ENCODE measurements at regions not wholly inside any gene's neighbourhood (a gene's known extent, or its start where the extent isn't known, plus 50 kb on each side); places are given as distances from the start of the nearest gene placed in this dataset.
A peak's percentile ranks its signal among the peaks of the same experiment; 100 is the strongest.

- DNase-seq (ENCODE audit: low read depth) = no peak
Measured at GRCh38 chr2:14907014-14907612, 274.6 kb downstream of the LRATD1 start.

- DNase-seq (ENCODE audit: low read depth) = no peak
Measured at GRCh38 chr2:14909795-14910194, 277.3 kb downstream of the LRATD1 start.

- no peak for DNase-seq (ENCODE audit: low read depth)
Measured at GRCh38 chr2:14910654-14911053, 278.1 kb downstream of the LRATD1 start.

GRCh38 chr2:14915983-14916382 lies 283.5 kb downstream of the LRATD1 start:
- DNase-seq (ENCODE audit: low read depth) = no peak

- no peak for DNase-seq (ENCODE audit: low read depth)
Measured at GRCh38 chr2:14923820-14924580, 291.5 kb downstream of the LRATD1 start.

GRCh38 chr2:14925471-14925870 lies 293.0 kb downstream of the LRATD1 start:
- DNase-seq (ENCODE audit: low read depth) = no peak

GRCh38 chr2:14927021-14927564 lies 294.6 kb downstream of the LRATD1 start:
- no peak for DNase-seq (ENCODE audit: low read depth)

- no peak for DNase-seq (ENCODE audit: low read depth)
Measured at GRCh38 chr2:14928056-14928455, 295.5 kb downstream of the LRATD1 start.

- DNase-seq (ENCODE audit: low read depth) = no peak
Measured at GRCh38 chr2:14930441-14930840, 297.9 kb downstream of the LRATD1 start.

GRCh38 chr2:14932285-14932684 lies 299.8 kb downstream of the LRATD1 start:
- DNase-seq (ENCODE audit: low read depth) = no peak

GRCh38 chr2:14933753-14934152 lies 301.2 kb downstream of the LRATD1 start:
- no peak for DNase-seq (ENCODE audit: low read depth)

GRCh38 chr2:14936426-14936825 lies 303.9 kb downstream of the LRATD1 start:
- no peak for DNase-seq (ENCODE audit: low read depth)

- DNase-seq (ENCODE audit: low read depth) = no peak
Measured at GRCh38 chr2:14937336-14937735, 304.8 kb downstream of the LRATD1 start.

GRCh38 chr2:14941151-14941631 lies 308.7 kb downstream of the LRATD1 start:
- DNase-seq (ENCODE audit: low read depth) = no peak

- DNase-seq (ENCODE audit: low read depth) = no peak
Measured at GRCh38 chr2:14942987-14943386, 310.5 kb downstream of the LRATD1 start.

- peak; percentile 2 for DNase-seq (ENCODE audit: low read depth)
Measured at GRCh38 chr2:14944562-14945346, 312.2 kb downstream of the LRATD1 start.

- no peak for DNase-seq (ENCODE audit: low read depth)
Measured at GRCh38 chr2:14951569-14952285, 319.2 kb downstream of the LRATD1 start.

GRCh38 chr2:14952400-14952963 lies 320.0 kb downstream of the LRATD1 start:
- no peak for DNase-seq (ENCODE audit: low read depth)

GRCh38 chr2:14960686-14961324 lies 328.3 kb downstream of the LRATD1 start:
- no peak for DNase-seq (ENCODE audit: low read depth)

GRCh38 chr2:14967729-14968128 lies 335.2 kb downstream of the LRATD1 start:
- no peak for DNase-seq (ENCODE audit: low read depth)

GRCh38 chr2:14975381-14975780 lies 342.9 kb downstream of the LRATD1 start:
- DNase-seq (ENCODE audit: low read depth) = no peak
